ENCODE measurements at regions not wholly inside any gene's neighbourhood (a gene's known extent, or its start where the extent isn't known, plus 50 kb on each side); places are given as distances from the start of the nearest gene placed in this dataset.
A peak's percentile ranks its signal among the peaks of the same experiment; 100 is the strongest.

GRCh38 chr18:76619621-76620315, 124.7 kb upstream of the ZNF516 start:
- no peak for DNase-seq (ENCODE audit: low read depth)
- TF ChIP-seq CTCF (IDR thresholded peaks at IDR 0.05; ENCODE audit: low read length, missing control alignments): no peak
- H3K4me3 ChIP-seq (replicated peaks; ENCODE audit: low read depth, low read length): peak overlapping the region; percentile 33

DNA sequence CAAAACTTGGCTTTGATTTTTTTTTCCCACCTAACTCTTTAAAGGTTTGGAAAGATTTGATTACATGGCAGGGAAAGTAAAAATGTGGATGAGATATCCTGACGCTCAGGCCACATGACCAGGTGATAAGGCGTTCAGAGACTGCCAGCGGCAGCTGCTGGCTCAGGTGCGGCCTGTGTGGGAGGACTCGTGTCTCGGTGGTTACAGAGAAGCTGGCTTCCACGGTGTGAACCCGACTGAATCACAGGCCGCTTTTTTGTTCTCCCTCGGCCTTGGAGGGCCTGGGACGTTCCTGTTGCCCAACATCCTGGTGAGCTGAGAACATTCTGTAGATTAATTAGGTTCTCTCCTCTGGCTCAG, 124.2 kb upstream of the ZNF516 start:
- H3K4me3 ChIP-seq (replicated peaks; ENCODE audit: low read depth, low read length): no peak overlapping the region
- DNase-seq (ENCODE audit: low read depth): peak; percentile 86
- TF ChIP-seq CTCF (IDR thresholded peaks at IDR 0.05; ENCODE audit: low read length, missing control alignments): no peak

DNA sequence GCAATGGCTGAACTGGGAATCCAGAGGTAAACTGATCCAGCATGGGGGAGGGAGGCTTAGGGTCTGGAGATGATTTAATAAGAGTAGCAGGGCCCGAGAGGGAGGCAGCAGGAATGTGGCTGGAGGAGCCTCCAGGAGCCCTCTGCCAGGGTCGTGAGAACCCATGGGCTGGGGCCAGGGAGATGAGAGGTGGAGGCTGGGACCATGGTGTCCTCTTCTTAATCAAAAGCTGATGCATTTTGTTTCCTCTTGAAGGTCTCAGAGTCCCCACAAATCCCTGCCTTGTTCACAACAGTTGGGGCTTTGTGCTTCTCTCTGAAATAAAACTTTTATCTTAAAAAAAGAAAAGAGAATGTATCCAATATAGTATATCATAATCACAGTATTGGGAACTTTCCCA, 123.7 kb upstream of the ZNF516 start:
- H3K4me3 ChIP-seq (replicated peaks; ENCODE audit: low read depth, low read length): no peak overlapping the region
- TF ChIP-seq CTCF (IDR thresholded peaks at IDR 0.05; ENCODE audit: low read length, missing control alignments): no peak
- no peak for DNase-seq (ENCODE audit: low read depth)

- no peak for TF ChIP-seq CTCF (IDR thresholded peaks at IDR 0.05; ENCODE audit: low read length, missing control alignments)
- no peak overlapping the region for H3K4me3 ChIP-seq (replicated peaks; ENCODE audit: low read depth, low read length)
- no peak for DNase-seq (ENCODE audit: low read depth)
Observed at GRCh38 chr18:76616373-76616772, 121.3 kb upstream of the ZNF516 start.

- no peak overlapping the region for H3K4me3 ChIP-seq (replicated peaks; ENCODE audit: low read depth, low read length)
- TF ChIP-seq CTCF (IDR thresholded peaks at IDR 0.05; ENCODE audit: low read length, missing control alignments): no peak
- no peak for DNase-seq (ENCODE audit: low read depth)
Observed at GRCh38 chr18:76615065-76615733, 120.2 kb upstream of the ZNF516 start.

GRCh38 chr18:76613755-76614120, 118.7 kb upstream of the ZNF516 start:
- TF ChIP-seq CTCF (IDR thresholded peaks at IDR 0.05; ENCODE audit: low read length, missing control alignments): no peak
- no peak for DNase-seq (ENCODE audit: low read depth)
- no peak overlapping the region for H3K4me3 ChIP-seq (replicated peaks; ENCODE audit: low read depth, low read length)

Measured in fibroblast of pulmonary artery (primary cell).